Lower leg skin (tissue), 3 donors: ENCODE measurements at regions not wholly inside any gene's neighbourhood (a gene's known extent, or its start where the extent isn't known, plus 50 kb on each side); places are given as distances from the start of the nearest gene placed in this dataset.

Source experiments
- POLR2A ChIP-seq, 2 donors: fragments of 450-650 bp; IDR thresholded peaks; one replicate each; pipeline ENCODE4 v1.6.1; 2016 to 2017; ENCODE audit warnings: antibody characterized with exemption in 2 of 2, mild to moderate bottlenecking in 1 of 2, moderate library complexity in 1 of 2
- TF ChIP-seq, protein P1 (sequence below), 3 donors: fragments of 450-650 bp; IDR thresholded peaks; one replicate each; pipeline ENCODE4 v1.5.1; 2016; ENCODE audit warnings: antibody characterized with exemption in 3 of 3, mild to moderate bottlenecking in 3 of 3, moderate library complexity in 2 of 3

DNA sequence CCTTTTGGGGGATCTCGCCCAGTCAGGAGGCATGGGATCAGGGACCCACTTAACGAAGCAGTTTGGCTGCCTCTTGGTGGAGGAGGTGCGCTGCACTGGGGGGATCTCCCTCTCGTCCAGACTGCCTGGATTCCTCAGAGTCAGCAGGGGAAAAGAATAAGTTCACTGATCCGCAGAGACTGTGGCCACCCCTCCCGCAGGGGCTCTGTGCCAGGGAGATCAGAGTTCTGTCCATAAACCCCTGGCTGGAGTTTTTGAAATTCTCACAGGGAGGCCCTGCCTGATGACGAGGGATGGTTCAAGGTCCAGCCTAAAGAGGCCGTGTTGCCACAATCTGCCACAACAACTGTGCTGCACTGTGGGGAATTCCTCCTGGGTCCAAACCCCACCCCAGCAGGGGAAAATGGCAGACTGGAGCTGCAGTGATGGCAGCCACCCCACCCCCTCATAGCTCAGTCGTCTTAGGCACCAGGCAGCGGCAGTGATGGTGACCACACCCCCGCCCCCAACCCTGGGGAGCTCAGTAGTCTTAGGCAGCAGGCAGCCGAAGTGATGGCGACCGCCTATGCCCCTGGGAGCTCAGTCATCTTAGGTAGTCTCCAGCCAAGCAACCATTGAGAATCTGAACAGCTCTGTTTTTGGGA lies 273.8 kb upstream of the USP25 start:
- no peak for TF ChIP-seq POLR2A (IDR thresholded peaks at IDR 0.05)
- TF ChIP-seq, protein P1, sequence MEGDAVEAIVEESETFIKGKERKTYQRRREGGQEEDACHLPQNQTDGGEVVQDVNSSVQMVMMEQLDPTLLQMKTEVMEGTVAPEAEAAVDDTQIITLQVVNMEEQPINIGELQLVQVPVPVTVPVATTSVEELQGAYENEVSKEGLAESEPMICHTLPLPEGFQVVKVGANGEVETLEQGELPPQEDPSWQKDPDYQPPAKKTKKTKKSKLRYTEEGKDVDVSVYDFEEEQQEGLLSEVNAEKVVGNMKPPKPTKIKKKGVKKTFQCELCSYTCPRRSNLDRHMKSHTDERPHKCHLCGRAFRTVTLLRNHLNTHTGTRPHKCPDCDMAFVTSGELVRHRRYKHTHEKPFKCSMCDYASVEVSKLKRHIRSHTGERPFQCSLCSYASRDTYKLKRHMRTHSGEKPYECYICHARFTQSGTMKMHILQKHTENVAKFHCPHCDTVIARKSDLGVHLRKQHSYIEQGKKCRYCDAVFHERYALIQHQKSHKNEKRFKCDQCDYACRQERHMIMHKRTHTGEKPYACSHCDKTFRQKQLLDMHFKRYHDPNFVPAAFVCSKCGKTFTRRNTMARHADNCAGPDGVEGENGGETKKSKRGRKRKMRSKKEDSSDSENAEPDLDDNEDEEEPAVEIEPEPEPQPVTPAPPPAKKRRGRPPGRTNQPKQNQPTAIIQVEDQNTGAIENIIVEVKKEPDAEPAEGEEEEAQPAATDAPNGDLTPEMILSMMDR (IDR thresholded peaks at IDR 0.05), result no peak
